ENCODE measurements at regions not wholly inside any gene's neighbourhood (a gene's known extent, or its start where the extent isn't known, plus 50 kb on each side); places are given as distances from the start of the nearest gene placed in this dataset.
A peak's percentile ranks its signal among the peaks of the same experiment; 100 is the strongest.
"Not testable (repeated sequence)": the region's sequence is repeated elsewhere in the genome, so short reads cannot be mapped to it uniquely, and the experiment has no call there.

DNA sequence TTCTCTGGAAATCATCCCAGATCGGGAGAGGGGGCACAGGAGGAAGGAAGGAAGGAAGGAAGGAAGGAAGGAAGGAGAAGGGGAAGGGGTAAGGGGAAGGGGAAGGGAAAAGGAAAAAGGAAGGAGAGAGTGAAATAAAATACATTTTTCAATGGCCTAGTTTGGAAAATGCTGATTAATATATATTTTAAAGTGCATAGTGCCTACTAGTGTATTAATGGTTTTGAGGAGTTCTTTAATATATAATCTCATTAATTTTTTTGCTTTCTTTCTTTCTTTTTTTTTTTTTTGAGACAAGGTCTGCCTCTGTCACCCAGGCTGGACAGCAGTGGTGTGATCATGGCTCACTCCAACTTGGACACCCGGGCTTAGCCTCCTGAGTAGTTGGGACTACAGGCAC is 107.8 kb upstream of the FOLH1 start:
- H3K9me3 ChIP-seq (ENCODE audit: insufficient read depth, low read depth, low read length), result no peaks in the 10 kb centered on the region; the same call in 1 of the 2 replicates
- H3K4me1 ChIP-seq (ENCODE audit: insufficient read depth, low read length), result no peaks in the 10 kb centered on the region
- 66% methylated on average over 2 of the region's 2 CpGs for WGBS

DNA sequence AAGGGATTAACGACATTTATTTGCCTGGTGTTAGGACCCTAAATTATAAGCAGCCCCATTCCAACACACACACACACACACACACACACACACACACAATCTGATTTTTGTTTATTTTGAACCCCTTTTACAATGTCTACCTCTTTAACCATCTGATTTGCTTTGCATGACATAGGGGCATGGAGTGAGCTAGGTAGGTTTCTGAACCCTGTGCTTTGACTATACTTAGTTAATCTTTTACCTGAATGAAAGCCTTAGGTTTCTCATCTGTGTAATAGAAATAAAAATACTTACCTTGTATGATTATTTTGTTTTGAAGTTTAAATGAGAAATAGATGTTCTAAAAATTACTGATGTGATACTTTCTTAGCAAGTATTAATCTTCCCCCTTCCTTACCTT is 94.7 kb upstream of the FOLH1 start:
- WGBS, result no CpG with 5 or more reads among the region's 1 CpG
- Histone ChIP-seq H3K9me3 (ENCODE audit: insufficient read depth, low read depth, low read length) (peaks cover 7% of the 10 kb centered on the region; the same call in 1 of the 2 replicates), H3K9ac (ENCODE audit: low read depth, low read length) (no peak overlapping the region), H3K4me1 (ENCODE audit: insufficient read depth, low read length) (peaks cover 4% of the 10 kb centered on the region; the same call in 1 of the 2 replicates), H3K27ac (ENCODE audit: low read depth, low read length) (no peak overlapping the region), H3K4me3 (ENCODE audit: low read length) (no peak overlapping the region), H3K27me3 (ENCODE audit: insufficient read depth, low read length) (no peaks in the 10 kb centered on the region), H3K36me3 (ENCODE audit: insufficient read depth, low read length) (no peaks in the 10 kb centered on the region)

More for the DNA sequence above, 107.8 kb upstream of the FOLH1 start:
- Histone ChIP-seq H3K36me3 (ENCODE audit: insufficient read depth, low read length) (no peaks in the 10 kb centered on the region), H3K27ac (ENCODE audit: low read depth, low read length) (no peak overlapping the region), H3K4me3 (ENCODE audit: low read length) (no peak overlapping the region), H3K9ac (ENCODE audit: low read depth, low read length) (no peak overlapping the region), H3K27me3 (ENCODE audit: insufficient read depth, low read length) (no peaks in the 10 kb centered on the region)

GRCh38 chr11:49302360-49302759 is 94.0 kb upstream of the FOLH1 start:
- peaks cover 4% of the 10 kb centered on the region; the same call in 1 of the 2 replicates for H3K4me1 ChIP-seq (ENCODE audit: insufficient read depth, low read length)
- no peaks in the 10 kb centered on the region for H3K36me3 ChIP-seq (ENCODE audit: insufficient read depth, low read length)
- H3K9ac ChIP-seq (ENCODE audit: low read depth, low read length), result no peak overlapping the region
- H3K4me3 ChIP-seq (ENCODE audit: low read length), result no peak overlapping the region
- H3K9me3 ChIP-seq (ENCODE audit: insufficient read depth, low read depth, low read length), result peaks cover 8% of the 10 kb centered on the region
- no peak overlapping the region for H3K27ac ChIP-seq (ENCODE audit: low read depth, low read length)
- 100% methylated on average over 1 of the region's 2 CpGs for WGBS
- H3K27me3 ChIP-seq (ENCODE audit: insufficient read depth, low read length), result no peaks in the 10 kb centered on the region

DNA sequence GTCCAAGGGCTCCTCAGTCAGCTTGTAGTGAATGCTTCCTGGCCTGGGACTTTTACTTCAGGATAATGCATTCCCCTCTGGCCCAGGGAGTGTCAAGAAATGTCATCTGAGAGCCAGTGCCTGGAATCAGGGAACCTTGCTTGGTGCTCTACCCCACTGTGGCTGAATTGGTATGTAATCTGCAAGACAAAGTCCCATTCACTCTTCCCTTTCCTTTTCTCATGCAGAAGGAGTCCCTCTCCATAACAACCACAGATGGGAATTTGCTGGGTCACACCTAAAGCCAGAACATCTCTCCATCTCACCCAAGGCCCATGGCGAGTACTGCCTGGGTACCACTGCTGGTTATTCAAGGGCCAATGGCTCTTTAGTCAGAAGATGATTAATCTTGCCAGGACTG is 89.6 kb upstream of the FOLH1 start:
- H3K9ac ChIP-seq (ENCODE audit: low read depth, low read length); H3K36me3 ChIP-seq (ENCODE audit: insufficient read depth, low read length); H3K9me3 ChIP-seq (ENCODE audit: insufficient read depth, low read depth, low read length); H3K4me1 ChIP-seq (ENCODE audit: insufficient read depth, low read length); H3K4me3 ChIP-seq (ENCODE audit: low read length); H3K27me3 ChIP-seq (ENCODE audit: insufficient read depth, low read length): not testable (repeated sequence)
- WGBS, result 92% methylated on average over 1 of the region's 1 CpG
- peak overlapping the region; percentile 80; the same call in 1 of the 2 replicates for H3K27ac ChIP-seq (ENCODE audit: low read depth, low read length)

GRCh38 chr11:49283911-49284310 is 75.5 kb upstream of the FOLH1 start:
- H3K27ac ChIP-seq (ENCODE audit: low read depth, low read length); H3K9me3 ChIP-seq (ENCODE audit: insufficient read depth, low read depth, low read length); H3K36me3 ChIP-seq (ENCODE audit: insufficient read depth, low read length); H3K27me3 ChIP-seq (ENCODE audit: insufficient read depth, low read length); H3K9ac ChIP-seq (ENCODE audit: low read depth, low read length); H3K4me3 ChIP-seq (ENCODE audit: low read length): not testable (repeated sequence)
- 59% methylated on average over 1 of the region's 3 CpGs for WGBS
- peaks cover 16% of the 10 kb centered on the region; the same call in 1 of the 2 replicates for H3K4me1 ChIP-seq (ENCODE audit: insufficient read depth, low read length)

GRCh38 chr11:49283282-49283681 is 74.9 kb upstream of the FOLH1 start:
- H3K36me3 ChIP-seq (ENCODE audit: insufficient read depth, low read length); H3K4me3 ChIP-seq (ENCODE audit: low read length); H3K27me3 ChIP-seq (ENCODE audit: insufficient read depth, low read length); H3K9me3 ChIP-seq (ENCODE audit: insufficient read depth, low read depth, low read length); H3K9ac ChIP-seq (ENCODE audit: low read depth, low read length); H3K27ac ChIP-seq (ENCODE audit: low read depth, low read length): not testable (repeated sequence)
- H3K4me1 ChIP-seq (ENCODE audit: insufficient read depth, low read length), result peaks cover 16% of the 10 kb centered on the region; the same call in 1 of the 2 replicates
- 40% methylated on average over 1 of the region's 1 CpG for WGBS

DNA sequence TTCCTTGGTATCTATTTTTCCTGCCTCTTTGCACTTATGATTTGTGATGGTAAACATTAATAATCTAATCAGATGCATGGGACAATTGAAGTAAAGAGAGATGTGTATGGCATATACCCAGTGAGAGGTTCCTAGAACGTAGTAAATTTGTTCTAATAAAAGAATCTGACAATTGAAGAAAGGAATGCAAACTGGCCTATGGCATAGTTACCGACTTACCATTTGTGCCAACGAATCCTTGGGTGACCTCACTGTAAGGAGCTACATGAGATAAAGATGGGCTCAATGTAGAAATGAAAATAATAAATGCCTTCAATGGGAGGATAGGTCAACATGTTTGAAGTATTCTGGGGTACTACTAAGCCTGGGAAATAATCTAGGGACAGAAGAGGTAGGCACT is 73.7 kb upstream of the FOLH1 start:
- not testable (repeated sequence) for H3K27me3 ChIP-seq (ENCODE audit: insufficient read depth, low read length); H3K36me3 ChIP-seq (ENCODE audit: insufficient read depth, low read length); H3K9ac ChIP-seq (ENCODE audit: low read depth, low read length); H3K4me1 ChIP-seq (ENCODE audit: insufficient read depth, low read length); H3K27ac ChIP-seq (ENCODE audit: low read depth, low read length); H3K9me3 ChIP-seq (ENCODE audit: insufficient read depth, low read depth, low read length); H3K4me3 ChIP-seq (ENCODE audit: low read length)
- WGBS, result 74% methylated on average over 3 of the region's 3 CpGs

GRCh38 chr11:49277951-49278350 is 69.5 kb upstream of the FOLH1 start:
- H3K4me3 ChIP-seq (ENCODE audit: low read length); H3K9me3 ChIP-seq (ENCODE audit: insufficient read depth, low read depth, low read length); H3K4me1 ChIP-seq (ENCODE audit: insufficient read depth, low read length); H3K9ac ChIP-seq (ENCODE audit: low read depth, low read length); H3K36me3 ChIP-seq (ENCODE audit: insufficient read depth, low read length); H3K27ac ChIP-seq (ENCODE audit: low read depth, low read length); H3K27me3 ChIP-seq (ENCODE audit: insufficient read depth, low read length): not testable (repeated sequence)
- WGBS, result no CpG with 5 or more reads among the region's 2 CpGs

Measured in HUES64 (cell line).